Vagina (tissue), 2 donors: ENCODE measurements at regions not wholly inside any gene's neighbourhood (a gene's known extent, or its start where the extent isn't known, plus 50 kb on each side); places are given as distances from the start of the nearest gene placed in this dataset.

Experiments used
- DNase-seq, 2 donors: peaks; one replicate each; pipeline ENCODE4 v3.0.0-alpha.2; 2017; ENCODE audit errors: extremely low spot score in 2 of 2
- H3K27ac ChIP-seq: fragments of 200-600 bp; sonication (generic); one replicate; pipeline ENCODE4 v1.5.1; 2019
- H3K27me3 ChIP-seq: fragments of 200-600 bp; sonication (generic); one replicate; pipeline ENCODE4 v1.5.1; 2019
- H3K36me3 ChIP-seq, 2 donors: fragments of 200-600 bp; sonication (generic); one replicate each; pipeline ENCODE4 v1.5.1; 2017 to 2019
- H3K4me1 ChIP-seq: fragments of 200-600 bp; sonication (generic); one replicate; pipeline ENCODE4 v1.5.1; 2019
- H3K4me3 ChIP-seq, 2 donors: fragments of 200-600 bp; sonication (generic); 1 replicate in 1 of 2; 2 replicates in 1 of 2; pipeline ENCODE4 v1.5.1; 2016 to 2019
- H3K9me3 ChIP-seq: fragments of 200-600 bp; sonication (generic); one replicate; pipeline ENCODE4 v1.5.1; 2019
- POLR2A ChIP-seq, 2 donors: fragments of 450-650 bp; IDR thresholded peaks; one replicate each; pipeline ENCODE4 v1.6.1; 2017; ENCODE audit warnings: antibody characterized with exemption in 2 of 2, mild to moderate bottlenecking in 2 of 2, moderate library complexity in 2 of 2
- POLR2AphosphoS5 ChIP-seq, 2 donors: sonication (generic); formaldehyde crosslinking; IDR thresholded peaks; one replicate each; pipeline ENCODE4 v1.9.0; 2017; ENCODE audit warnings: antibody characterized with exemption in 2 of 2, mild to moderate bottlenecking in 2 of 2, low read depth in 1 of 2; ENCODE audit not compliant: insufficient read depth in 1 of 2
- intact Hi-C: fragments of 100-400 bp; cut with DNase I; formaldehyde crosslinking; loops from one replicate; pipeline ENCODE4 v1.15.1; 2023
- TF ChIP-seq, protein P1 (sequence below), 3 experiments: fragments of 450-650 bp in 2 of 3; fragments of 200-600 bp in 1 of 3; sonication (generic) in 1 of 3; IDR thresholded peaks; one replicate each; pipeline ENCODE4 v1.5.1; 2017 to 2019; ENCODE audit warnings: antibody characterized with exemption in 3 of 3, mild to moderate bottlenecking in 2 of 3, moderate library complexity in 2 of 3

DNA sequence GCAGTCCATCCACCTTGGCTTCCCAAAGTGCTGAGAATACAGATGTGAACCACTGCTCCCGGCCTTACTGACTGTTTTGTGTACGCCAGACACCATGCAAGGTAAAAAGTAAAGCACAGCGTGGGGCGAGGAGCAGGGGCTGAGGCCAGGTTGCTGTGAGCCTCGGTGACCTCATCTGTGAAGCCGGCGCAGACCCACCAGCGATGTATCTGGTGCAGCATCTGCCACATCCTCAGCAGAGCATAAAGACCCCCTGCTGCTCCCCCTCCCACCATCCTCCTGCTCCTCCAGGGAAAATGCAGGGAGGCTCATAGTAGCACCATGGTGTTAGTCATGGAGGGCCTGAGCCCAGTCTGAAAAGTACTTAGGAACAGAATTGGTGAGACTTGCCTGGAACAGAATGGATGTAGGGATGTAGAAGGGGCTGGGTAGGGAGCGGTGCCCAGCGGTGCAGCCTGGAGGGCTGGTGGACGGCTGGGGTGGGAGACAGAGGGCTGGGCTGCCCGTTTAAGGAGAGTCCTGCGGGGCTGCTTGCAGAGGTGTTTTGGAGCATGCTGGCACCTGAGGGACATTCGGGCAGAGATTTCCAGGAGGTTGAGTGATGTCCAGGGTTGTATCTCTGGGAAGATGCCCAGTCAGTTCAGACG, 462.4 kb downstream of the BRD1 start:
- Histone ChIP-seq H3K27me3 (no peaks in the 10 kb centered on the region), H3K36me3 (no peaks in the 10 kb centered on the region), H3K4me3 (no peak overlapping the region), H3K27ac (no peak overlapping the region), H3K4me1 (no peaks in the 10 kb centered on the region), H3K9me3 (no peaks in the 10 kb centered on the region)
- DNase-seq = peak in 1 of 2 donors; percentile 72
- intact Hi-C loops = no loop called here
- no peak for TF ChIP-seq POLR2A (IDR thresholded peaks at IDR 0.05)
- TF ChIP-seq POLR2AphosphoS5 (IDR thresholded peaks at IDR 0.05; ENCODE audit: insufficient read depth in 1 of 2, low read depth in 1 of 2) = no peak
- TF ChIP-seq, protein P1, sequence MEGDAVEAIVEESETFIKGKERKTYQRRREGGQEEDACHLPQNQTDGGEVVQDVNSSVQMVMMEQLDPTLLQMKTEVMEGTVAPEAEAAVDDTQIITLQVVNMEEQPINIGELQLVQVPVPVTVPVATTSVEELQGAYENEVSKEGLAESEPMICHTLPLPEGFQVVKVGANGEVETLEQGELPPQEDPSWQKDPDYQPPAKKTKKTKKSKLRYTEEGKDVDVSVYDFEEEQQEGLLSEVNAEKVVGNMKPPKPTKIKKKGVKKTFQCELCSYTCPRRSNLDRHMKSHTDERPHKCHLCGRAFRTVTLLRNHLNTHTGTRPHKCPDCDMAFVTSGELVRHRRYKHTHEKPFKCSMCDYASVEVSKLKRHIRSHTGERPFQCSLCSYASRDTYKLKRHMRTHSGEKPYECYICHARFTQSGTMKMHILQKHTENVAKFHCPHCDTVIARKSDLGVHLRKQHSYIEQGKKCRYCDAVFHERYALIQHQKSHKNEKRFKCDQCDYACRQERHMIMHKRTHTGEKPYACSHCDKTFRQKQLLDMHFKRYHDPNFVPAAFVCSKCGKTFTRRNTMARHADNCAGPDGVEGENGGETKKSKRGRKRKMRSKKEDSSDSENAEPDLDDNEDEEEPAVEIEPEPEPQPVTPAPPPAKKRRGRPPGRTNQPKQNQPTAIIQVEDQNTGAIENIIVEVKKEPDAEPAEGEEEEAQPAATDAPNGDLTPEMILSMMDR (IDR thresholded peaks at IDR 0.05) = no peak

DNA sequence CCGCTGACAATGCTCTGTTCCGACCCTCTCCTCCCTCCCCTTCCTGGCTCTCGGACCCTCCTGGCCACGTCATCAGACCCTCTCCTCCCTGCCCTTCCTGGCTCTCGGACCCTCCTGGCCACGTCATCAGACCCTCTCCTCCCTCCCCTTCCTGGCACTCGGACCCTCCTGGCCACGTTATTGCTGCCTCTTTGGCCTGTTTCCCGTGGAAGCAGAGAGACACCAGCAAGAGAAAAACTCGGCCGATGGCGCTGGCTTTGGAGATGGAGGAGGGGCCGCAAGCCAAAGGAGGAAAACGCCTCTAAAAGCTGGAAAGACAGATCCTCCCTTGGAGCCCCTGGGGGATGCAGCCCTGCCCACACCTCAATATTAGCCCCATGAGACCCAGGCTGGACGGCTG, 463.3 kb downstream of the BRD1 start:
- DNase-seq = peak; percentile 32 to 77
- Histone ChIP-seq H3K36me3 (no peaks in the 10 kb centered on the region), H3K4me3 (no peak overlapping the region), H3K4me1 (no peaks in the 10 kb centered on the region), H3K27ac (no peak overlapping the region), H3K9me3 (no peaks in the 10 kb centered on the region), H3K27me3 (no peaks in the 10 kb centered on the region)
- intact Hi-C loops = no loop called here
- TF ChIP-seq, protein P1 (IDR thresholded peaks at IDR 0.05) = no peak
- TF ChIP-seq POLR2A (IDR thresholded peaks at IDR 0.05) = no peak
- TF ChIP-seq POLR2AphosphoS5 (IDR thresholded peaks at IDR 0.05; ENCODE audit: insufficient read depth in 1 of 2, low read depth in 1 of 2) = no peak

DNA sequence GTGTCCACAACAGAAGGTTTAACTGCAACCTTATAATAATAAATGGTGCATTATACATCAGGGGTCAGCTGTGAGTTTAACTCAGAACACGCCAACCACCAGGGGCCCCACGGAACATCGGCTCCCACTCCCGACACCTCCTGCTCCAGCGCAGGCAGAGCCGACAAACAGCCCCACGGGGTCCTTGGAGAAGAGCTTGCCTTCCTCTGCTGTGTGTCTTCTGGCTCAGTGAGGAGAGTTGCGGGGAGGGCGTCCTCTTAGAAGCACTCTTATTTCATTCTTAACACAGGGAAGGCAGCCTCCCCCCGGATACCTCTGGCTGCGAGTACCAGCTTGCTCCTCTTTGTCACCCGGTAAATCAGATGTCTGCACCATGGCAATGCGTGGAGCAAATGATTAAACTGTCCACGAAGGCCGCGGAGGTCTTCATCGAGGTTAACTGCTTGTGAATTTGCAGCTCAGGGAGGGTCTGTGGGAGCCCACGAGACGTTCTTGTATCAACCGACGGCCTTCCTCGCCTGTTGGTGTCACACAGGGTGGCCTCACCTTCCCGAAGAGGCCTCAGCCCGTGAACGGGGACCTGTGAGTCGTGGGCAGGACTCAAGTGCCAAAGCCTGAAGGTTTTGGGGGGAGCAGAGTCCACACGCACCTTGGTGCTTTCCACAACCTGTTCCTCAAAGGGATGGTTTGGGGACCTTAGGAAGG, 464.0 kb downstream of the BRD1 start:
- no peaks in the 10 kb centered on the region for H3K27me3 ChIP-seq

DNA sequence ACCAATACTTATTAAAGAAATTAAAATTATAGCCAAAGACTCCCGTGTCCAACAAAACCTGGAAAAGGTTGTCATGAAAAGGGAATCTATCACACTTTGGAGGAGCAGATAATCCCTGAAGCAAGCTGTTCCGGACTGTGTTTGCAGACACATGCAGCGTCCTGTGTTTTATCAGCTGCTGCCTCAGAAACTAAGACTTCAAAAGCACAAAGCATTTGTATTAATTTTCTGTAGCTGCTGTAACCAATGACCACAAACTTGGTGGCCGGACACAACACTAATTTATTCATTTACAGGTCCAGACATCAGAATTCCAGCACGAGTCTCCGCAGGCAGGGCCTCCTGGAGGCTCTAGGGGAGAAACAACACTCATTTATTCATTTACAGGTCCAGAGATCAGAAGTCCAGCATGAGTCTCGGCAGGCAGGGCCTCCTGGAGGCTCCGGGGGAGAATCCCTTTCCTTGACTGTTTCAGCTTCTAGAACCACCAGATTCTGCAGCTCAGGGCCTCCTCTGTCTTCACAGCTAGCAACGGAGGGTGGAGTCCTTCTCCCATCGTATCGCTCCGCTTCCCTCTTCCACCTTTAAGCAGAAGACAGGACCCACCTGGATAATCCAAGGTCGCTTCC, 465.3 kb downstream of the BRD1 start:
- Histone ChIP-seq H3K27me3 (no peaks in the 10 kb centered on the region), H3K4me1 (no peaks in the 10 kb centered on the region), H3K4me3 (no peak overlapping the region), H3K36me3 (no peaks in the 10 kb centered on the region), H3K27ac (no peak overlapping the region), H3K9me3 (no peaks in the 10 kb centered on the region)
- no peak for TF ChIP-seq POLR2AphosphoS5 (IDR thresholded peaks at IDR 0.05; ENCODE audit: insufficient read depth in 1 of 2, low read depth in 1 of 2)
- intact Hi-C loops = no loop called here
- peak; percentile 43 to 44 for DNase-seq

More for the DNA sequence above, 464.0 kb downstream of the BRD1 start:
- TF ChIP-seq POLR2AphosphoS5 (IDR thresholded peaks at IDR 0.05; ENCODE audit: insufficient read depth in 1 of 2, low read depth in 1 of 2) (no peak), POLR2A (IDR thresholded peaks at IDR 0.05) (no peak)
- TF ChIP-seq, protein P1 (IDR thresholded peaks at IDR 0.05) = no peak
- no peaks in the 10 kb centered on the region for H3K9me3 ChIP-seq
- no peak overlapping the region for H3K4me3 ChIP-seq
- no peaks in the 10 kb centered on the region for H3K4me1 ChIP-seq
- intact Hi-C loops = no loop called here
- DNase-seq = peak in 1 of 2 donors; percentile 74
- no peaks in the 10 kb centered on the region for H3K36me3 ChIP-seq
- no peak overlapping the region for H3K27ac ChIP-seq

DNA sequence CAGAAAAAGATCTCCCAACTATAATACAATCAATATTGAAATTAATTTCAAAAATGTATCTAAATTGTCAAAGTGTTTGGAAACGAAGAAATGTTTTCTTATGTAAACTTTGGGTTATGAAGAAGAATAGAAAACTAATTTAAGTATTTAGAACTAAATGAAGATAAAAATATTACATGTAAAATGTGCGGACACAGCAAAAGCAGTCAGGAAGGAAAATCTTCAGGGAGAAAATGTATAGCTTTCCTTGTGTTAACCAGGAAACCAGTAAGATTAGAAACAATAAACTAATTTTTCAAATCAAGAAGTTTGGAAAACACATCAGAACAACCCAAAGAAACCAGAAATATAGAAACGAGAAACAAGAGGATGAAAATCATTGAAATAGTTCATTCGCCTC, 466.5 kb downstream of the BRD1 start:
- intact Hi-C loops = no loop called here
- TF ChIP-seq POLR2A (IDR thresholded peaks at IDR 0.05) (no peak), POLR2AphosphoS5 (IDR thresholded peaks at IDR 0.05; ENCODE audit: insufficient read depth in 1 of 2, low read depth in 1 of 2) (no peak)
- TF ChIP-seq, protein P1 (IDR thresholded peaks at IDR 0.05) = no peak
- no peaks in the 10 kb centered on the region for H3K27me3 ChIP-seq
- no peaks in the 10 kb centered on the region for H3K4me1 ChIP-seq
- DNase-seq = no peak
- H3K4me3 ChIP-seq = no peak overlapping the region
- no peaks in the 10 kb centered on the region for H3K9me3 ChIP-seq
- no peaks in the 10 kb centered on the region for H3K36me3 ChIP-seq
- no peak overlapping the region for H3K27ac ChIP-seq
